GM19239 (cell line): ENCODE measurements at regions not wholly inside any gene's neighbourhood (a gene's known extent, or its start where the extent isn't known, plus 50 kb on each side); places are given as distances from the start of the nearest gene placed in this dataset.
A peak's percentile ranks its signal among the peaks of the same experiment; 100 is the strongest.

ENCODE experiments used
- DNase-seq: peaks from one replicate; pipeline ENCODE4 v3.0.0; 2011; ENCODE audit warnings: low spot score; ENCODE audit not compliant: insufficient read length
- FAIRE-seq: peaks from 2 replicates; lab custom pipeline; 2011; peaks lifted over from hg19 to GRCh38; lab: Jason Lieb, UNC

DNA sequence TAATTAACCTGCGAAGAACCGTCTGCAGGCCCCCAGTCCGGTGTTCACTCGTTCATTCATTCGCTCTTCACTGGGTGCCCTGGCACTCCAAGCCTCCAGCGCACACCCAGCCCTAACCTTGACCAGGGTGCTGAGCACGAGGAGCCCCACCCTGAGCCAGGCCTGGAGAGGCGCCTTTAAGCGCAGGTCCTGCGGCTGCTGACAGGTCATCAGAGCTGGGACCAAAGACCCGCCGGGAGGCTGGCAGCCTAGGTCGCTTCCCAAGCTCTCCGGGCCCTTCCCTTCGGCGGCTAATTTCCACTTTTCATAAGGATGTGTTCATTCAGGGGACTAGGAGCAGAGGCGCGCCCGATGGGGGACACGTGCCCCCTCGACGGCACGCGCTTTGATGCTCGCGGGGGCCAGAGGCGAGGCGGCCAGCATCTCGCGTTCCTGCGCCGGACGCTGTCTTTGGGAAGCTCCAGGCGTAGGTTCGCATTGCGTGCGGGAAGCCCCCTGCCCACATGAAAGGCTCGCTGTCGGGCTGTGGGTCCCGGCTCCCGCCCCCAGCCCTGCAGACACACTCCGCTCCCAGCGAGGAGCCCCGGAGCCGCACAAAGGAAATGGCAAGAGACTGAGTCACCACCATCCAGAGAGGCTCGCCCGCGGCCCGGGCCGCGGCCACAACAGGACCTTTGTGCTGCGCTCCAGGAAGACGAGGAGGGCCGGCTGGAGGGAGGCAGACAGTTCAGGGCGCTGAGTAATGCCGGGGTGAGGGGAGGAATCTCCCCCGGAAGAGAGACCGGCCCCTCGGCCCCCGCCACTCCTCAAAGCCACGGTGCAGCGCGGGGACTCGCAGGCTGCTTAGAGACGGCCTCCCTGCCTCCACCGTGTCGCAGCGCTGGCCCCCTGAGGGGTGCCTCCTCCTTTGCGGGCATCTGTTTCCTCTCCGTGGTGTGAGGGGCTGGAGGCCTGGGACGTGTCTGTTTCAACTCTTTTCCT is 266.4 kb upstream of the HES1 start:
- DNase-seq (no peak), FAIRE-seq (no peak)

GRCh38 chr3:193870376-193871219 is 265.4 kb upstream of the HES1 start:
- FAIRE-seq (no peak), DNase-seq (no peak)

DNA sequence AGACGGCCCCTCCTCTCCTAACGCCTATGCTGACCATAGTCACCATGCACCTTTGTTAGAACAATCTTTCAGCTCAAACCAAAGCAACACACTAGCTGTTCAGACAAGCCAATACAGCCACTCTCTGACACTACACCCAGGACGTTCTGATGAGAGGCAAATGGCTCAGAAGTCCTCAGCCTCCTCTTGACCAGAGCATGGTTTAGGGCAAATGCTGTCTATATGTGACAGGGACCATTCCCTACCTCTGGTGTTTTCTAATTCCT is 264.8 kb upstream of the HES1 start:
- no peak for DNase-seq
- no peak for FAIRE-seq

DNA sequence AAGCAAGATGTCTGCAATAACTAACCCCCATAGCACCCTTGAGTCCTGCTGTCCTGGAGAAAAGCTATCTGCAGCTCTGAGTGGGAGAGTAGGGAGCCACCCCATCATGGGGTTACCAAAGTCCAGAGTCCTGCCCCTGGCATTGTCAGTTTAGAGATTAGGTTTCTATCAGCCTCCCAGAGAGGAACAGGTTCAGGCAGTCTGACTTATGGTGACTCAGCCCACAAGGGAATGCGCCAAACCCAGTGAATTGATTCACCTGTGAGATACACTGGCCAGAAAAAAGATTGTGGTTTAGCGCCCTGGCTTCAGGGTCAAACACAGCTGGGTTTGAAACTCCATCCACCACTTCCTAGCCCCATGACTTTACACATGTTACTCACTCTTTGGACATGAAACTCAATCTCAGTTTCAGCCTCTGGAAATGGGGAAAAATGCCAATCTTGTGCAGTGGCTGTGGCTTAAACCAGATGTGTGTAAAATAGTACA is 263.6 kb upstream of the HES1 start:
- FAIRE-seq (peak; percentile 31), DNase-seq (peak; percentile 28)

GRCh38 chr3:193873426-193874201 is 262.3 kb upstream of the HES1 start:
- DNase-seq = no peak
- FAIRE-seq = no peak

- no peak for FAIRE-seq
- DNase-seq = no peak
Observed at GRCh38 chr3:193874512-193874911, 261.4 kb upstream of the HES1 start.

DNA sequence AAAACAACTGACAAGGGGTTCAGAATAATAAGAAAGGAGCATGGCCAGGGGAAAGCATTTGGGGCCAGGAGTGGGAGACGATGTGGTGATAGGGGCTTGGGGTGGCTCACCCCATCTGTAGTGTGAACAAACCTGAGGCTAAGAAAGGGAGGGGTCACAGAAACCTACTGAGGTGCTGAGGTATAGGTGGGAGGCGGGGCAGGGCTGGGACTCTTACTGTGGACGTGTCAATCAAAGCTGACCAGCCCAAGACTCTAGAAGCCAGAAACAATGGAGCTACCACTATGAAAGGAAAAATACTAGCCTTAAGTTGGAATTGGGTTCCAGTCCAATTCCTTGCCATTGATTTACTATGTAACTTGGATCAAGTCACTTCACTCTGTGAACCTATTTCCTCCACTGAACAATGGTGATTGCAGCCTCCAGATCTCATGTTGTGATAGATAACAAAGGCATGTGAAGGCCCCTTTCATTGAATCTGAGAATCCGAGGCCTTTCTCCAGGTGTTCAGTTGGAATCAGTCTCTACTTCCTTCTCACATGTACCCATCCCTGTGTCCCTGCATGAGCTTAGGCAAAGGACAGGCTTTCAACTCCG is 260.9 kb upstream of the HES1 start:
- no peak for DNase-seq
- no peak for FAIRE-seq

- DNase-seq (no peak), FAIRE-seq (no peak)
Observed at GRCh38 chr3:193875601-193876321, 260.2 kb upstream of the HES1 start.

GRCh38 chr3:193879099-193879863 is 256.7 kb upstream of the HES1 start:
- FAIRE-seq (no peak), DNase-seq (no peak)

GRCh38 chr3:193879864-193880242 is 256.1 kb upstream of the HES1 start:
- no peak for DNase-seq
- FAIRE-seq = no peak

- DNase-seq (no peak), FAIRE-seq (no peak)
Observed at GRCh38 chr3:193882091-193882490, 253.9 kb upstream of the HES1 start.

DNA sequence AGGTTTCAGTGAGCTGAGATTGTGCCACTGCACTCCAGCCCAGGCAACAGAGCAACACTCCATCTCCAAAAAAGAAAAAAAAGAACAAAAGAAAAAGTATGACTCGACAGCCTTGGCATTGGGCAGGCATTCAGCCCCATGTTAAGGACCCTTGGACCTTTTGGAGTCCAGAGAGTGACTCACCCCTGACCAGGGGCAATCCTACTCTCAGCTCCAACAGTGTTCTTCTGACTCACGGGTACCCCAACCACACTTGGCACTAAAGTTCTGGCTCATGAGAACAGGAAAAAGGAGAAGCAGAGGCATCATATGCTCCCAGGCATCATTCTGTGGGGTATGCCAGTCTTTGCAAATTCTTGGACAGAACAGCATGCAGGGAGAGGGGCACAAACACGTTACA is 252.4 kb upstream of the HES1 start:
- FAIRE-seq (no peak), DNase-seq (no peak)

GRCh38 chr3:193884027-193884426 is 251.9 kb upstream of the HES1 start:
- FAIRE-seq = no peak
- DNase-seq = no peak

DNA sequence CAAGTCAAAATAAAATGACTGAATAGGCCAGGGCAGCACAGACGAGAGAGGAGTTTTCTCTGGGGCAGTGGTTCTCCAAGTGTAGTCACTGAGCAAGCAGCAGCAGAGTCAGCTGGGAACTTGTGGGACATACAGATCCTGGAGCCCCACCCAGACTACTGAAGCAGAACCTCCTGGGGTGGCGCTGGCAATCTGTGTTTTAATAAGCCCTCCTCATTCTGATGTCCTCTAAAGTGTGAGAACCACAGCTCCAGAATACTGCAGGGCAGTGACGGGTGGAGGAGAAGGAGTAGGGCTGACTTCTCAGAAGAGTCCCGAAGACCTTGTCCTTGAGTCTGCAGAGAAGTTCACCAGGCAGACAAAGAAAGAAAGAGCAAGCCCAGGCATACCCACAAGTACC is 251.3 kb upstream of the HES1 start:
- FAIRE-seq (no peak), DNase-seq (no peak)

DNA sequence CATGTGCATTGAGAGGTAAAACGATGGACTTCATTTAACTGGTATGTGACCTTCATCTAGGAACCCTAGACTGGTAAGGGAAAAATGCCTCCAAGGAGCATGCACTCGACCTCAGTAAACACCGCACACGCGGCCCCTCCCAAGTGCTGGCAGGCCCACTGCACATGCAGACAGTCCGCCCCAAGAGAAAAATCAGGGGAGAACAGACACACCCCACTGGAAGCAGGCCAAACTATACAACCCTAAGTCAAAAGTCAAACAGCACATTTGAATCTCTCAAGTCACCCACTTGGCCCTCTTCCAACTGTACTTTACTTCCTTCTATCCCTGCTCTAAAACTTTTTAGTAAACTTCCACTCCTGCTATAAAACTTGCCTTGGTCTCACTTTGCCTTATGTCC is 250.1 kb upstream of the HES1 start:
- DNase-seq (no peak), FAIRE-seq (no peak)

- no peak for DNase-seq
- no peak for FAIRE-seq
Observed at GRCh38 chr3:193890016-193890897, 245.7 kb upstream of the HES1 start.

GRCh38 chr3:193894121-193894863 is 241.7 kb upstream of the HES1 start:
- FAIRE-seq = no peak
- DNase-seq = no peak
